ENCODE measurements at regions not wholly inside any gene's neighbourhood (a gene's known extent, or its start where the extent isn't known, plus 50 kb on each side); places are given as distances from the start of the nearest gene placed in this dataset.
A peak's percentile ranks its signal among the peaks of the same experiment; 100 is the strongest.
"Not testable (repeated sequence)": the region's sequence is repeated elsewhere in the genome, so short reads cannot be mapped to it uniquely, and the experiment has no call there.

- TF ChIP-seq PATZ1 (CRISPR knock-in tag; IDR thresholded peaks at IDR 0.05; ENCODE audit: borderline replicate concordance) (no peak), ZNF70 (CRISPR knock-in tag; IDR thresholded peaks at IDR 0.05) (no peak), GLIS3 (CRISPR knock-in tag; IDR thresholded peaks at IDR 0.05) (no peak), ZC3H10 (CRISPR knock-in tag; IDR thresholded peaks at IDR 0.05) (no peak), ISL1 (CRISPR knock-in tag; IDR thresholded peaks at IDR 0.05) (no peak), RARB (CRISPR knock-in tag; IDR thresholded peaks at IDR 0.05) (no peak), SNAI2 (CRISPR knock-in tag; IDR thresholded peaks at IDR 0.05) (no peak), OSR1 (CRISPR knock-in tag; IDR thresholded peaks at IDR 0.05) (no peak), CREB5 (CRISPR knock-in tag; IDR thresholded peaks at IDR 0.05; ENCODE audit: low read depth) (no peak), TOX (CRISPR knock-in tag; IDR thresholded peaks at IDR 0.05; ENCODE audit: borderline replicate concordance) (no peak), ZNF8 (CRISPR knock-in tag; IDR thresholded peaks at IDR 0.05) (no peak), ZNF565 (CRISPR knock-in tag; conservative IDR thresholded peaks at IDR 0.05; ENCODE audit: low read depth) (no peak), TCF4 (CRISPR knock-in tag; IDR thresholded peaks at IDR 0.05; ENCODE audit: borderline replicate concordance) (no peak), CSDC2 (CRISPR knock-in tag; IDR thresholded peaks at IDR 0.05) (no peak)
- no peak for ATAC-seq
Observed at GRCh38 chr2:168327328-168327727, 79.9 kb upstream of the STK39 start.

GRCh38 chr2:168328421-168328820 lies 81.0 kb upstream of the STK39 start:
- ATAC-seq, result no peak
- TF ChIP-seq PPARA (CRISPR knock-in tag; IDR thresholded peaks at IDR 0.05; ENCODE audit: borderline replicate concordance) (no peak), BACH2 (CRISPR knock-in tag; IDR thresholded peaks at IDR 0.05; ENCODE audit: borderline replicate concordance) (no peak), ISL1 (CRISPR knock-in tag; IDR thresholded peaks at IDR 0.05) (no peak), RARB (CRISPR knock-in tag; IDR thresholded peaks at IDR 0.05) (no peak), ZC3H10 (CRISPR knock-in tag; IDR thresholded peaks at IDR 0.05) (no peak), GLIS3 (CRISPR knock-in tag; IDR thresholded peaks at IDR 0.05) (no peak), ZNF8 (CRISPR knock-in tag; IDR thresholded peaks at IDR 0.05) (no peak), ZFP3 (CRISPR knock-in tag; IDR thresholded peaks at IDR 0.05) (no peak)

GRCh38 chr2:168330624-168331423 lies 83.4 kb upstream of the STK39 start:
- ATAC-seq, result no peak
- TF ChIP-seq ESRRG (CRISPR knock-in tag; IDR thresholded peaks at IDR 0.05) (no peak), PATZ1 (CRISPR knock-in tag; IDR thresholded peaks at IDR 0.05; ENCODE audit: borderline replicate concordance) (no peak), ZFP30 (CRISPR knock-in tag; IDR thresholded peaks at IDR 0.05) (no peak)

- ATAC-seq, result not testable (repeated sequence)
Observed at GRCh38 chr2:168335254-168335653, 87.9 kb upstream of the STK39 start.

GRCh38 chr2:168336786-168337388 lies 89.5 kb upstream of the STK39 start:
- no peak for TF ChIP-seq CSDC2 (CRISPR knock-in tag; IDR thresholded peaks at IDR 0.05)
- no peak for TF ChIP-seq SNAI2 (CRISPR knock-in tag; IDR thresholded peaks at IDR 0.05)
- no peak for TF ChIP-seq ZNF70 (CRISPR knock-in tag; IDR thresholded peaks at IDR 0.05)
- TF ChIP-seq TSHZ2 (CRISPR knock-in tag; IDR thresholded peaks at IDR 0.05), result no peak
- TF ChIP-seq ZC3H10 (CRISPR knock-in tag; IDR thresholded peaks at IDR 0.05), result no peak
- no peak for TF ChIP-seq ZNF8 (CRISPR knock-in tag; IDR thresholded peaks at IDR 0.05)
- TF ChIP-seq PPARA (CRISPR knock-in tag; IDR thresholded peaks at IDR 0.05; ENCODE audit: borderline replicate concordance), result no peak
- no peak for TF ChIP-seq ESRRG (CRISPR knock-in tag; IDR thresholded peaks at IDR 0.05)
- no peak for TF ChIP-seq ZNF565 (CRISPR knock-in tag; conservative IDR thresholded peaks at IDR 0.05; ENCODE audit: low read depth)
- TF ChIP-seq OSR1 (CRISPR knock-in tag; IDR thresholded peaks at IDR 0.05), result no peak
- TF ChIP-seq TOX (CRISPR knock-in tag; IDR thresholded peaks at IDR 0.05; ENCODE audit: borderline replicate concordance), result no peak
- TF ChIP-seq ZFP3 (CRISPR knock-in tag; IDR thresholded peaks at IDR 0.05), result no peak
- TF ChIP-seq ZFP30 (CRISPR knock-in tag; IDR thresholded peaks at IDR 0.05), result no peak
- TF ChIP-seq RARB (CRISPR knock-in tag; IDR thresholded peaks at IDR 0.05), result no peak
- TF ChIP-seq GLIS3 (CRISPR knock-in tag; IDR thresholded peaks at IDR 0.05), result no peak
- no peak for TF ChIP-seq TCF4 (CRISPR knock-in tag; IDR thresholded peaks at IDR 0.05; ENCODE audit: borderline replicate concordance)
- peak; percentile 61; the same call in 2 of the 3 replicates for ATAC-seq
